GM18511 (cell line): ENCODE measurements at regions not wholly inside any gene's neighbourhood (a gene's known extent, or its start where the extent isn't known, plus 50 kb on each side); places are given as distances from the start of the nearest gene placed in this dataset.
A peak's percentile ranks its signal among the peaks of the same experiment; 100 is the strongest.
"Not testable (repeated sequence)": the region's sequence is repeated elsewhere in the genome, so short reads cannot be mapped to it uniquely, and the experiment has no call there.

Experiments
- ATAC-seq: cut with Tn5 transposase; IDR thresholded peaks from one replicate; pipeline ENCODE4 v1.9.1; 2021; ENCODE audit warnings: mild to moderate bottlenecking, moderate library complexity; ENCODE audit not compliant: unreplicated experiment

- ATAC-seq: no peak
Observed at GRCh38 chr5:14995229-14995628, 123.7 kb upstream of the ANKH start.

- ATAC-seq: not testable (repeated sequence)
Observed at GRCh38 chr5:14993459-14994133, 122.0 kb upstream of the ANKH start.

GRCh38 chr5:14992751-14993458, 121.3 kb upstream of the ANKH start:
- peak; percentile 80 for ATAC-seq

GRCh38 chr5:14988223-14988622, 116.6 kb upstream of the ANKH start:
- ATAC-seq: no peak

DNA sequence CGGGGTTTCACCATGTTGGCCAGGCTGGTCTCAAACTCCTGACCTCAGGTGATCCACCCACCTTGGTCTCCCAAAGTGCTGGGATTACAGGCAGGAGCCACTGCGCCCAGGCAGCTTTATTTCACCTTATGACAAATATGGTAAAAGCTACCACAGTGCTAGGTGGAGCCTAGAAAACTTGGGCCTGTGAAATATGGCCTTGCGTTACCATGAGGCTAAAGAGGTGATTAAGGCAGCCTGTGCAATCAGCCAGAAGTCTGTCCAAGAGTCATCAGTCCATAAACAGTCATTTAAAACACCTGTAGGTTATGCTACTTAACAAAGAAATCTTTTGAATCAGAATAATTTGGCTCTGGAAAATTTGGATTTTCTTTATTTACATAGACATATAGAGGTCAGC, 114.8 kb upstream of the ANKH start:
- ATAC-seq: no peak

GRCh38 chr5:14983666-14984441, 112.3 kb upstream of the ANKH start:
- no peak for ATAC-seq

DNA sequence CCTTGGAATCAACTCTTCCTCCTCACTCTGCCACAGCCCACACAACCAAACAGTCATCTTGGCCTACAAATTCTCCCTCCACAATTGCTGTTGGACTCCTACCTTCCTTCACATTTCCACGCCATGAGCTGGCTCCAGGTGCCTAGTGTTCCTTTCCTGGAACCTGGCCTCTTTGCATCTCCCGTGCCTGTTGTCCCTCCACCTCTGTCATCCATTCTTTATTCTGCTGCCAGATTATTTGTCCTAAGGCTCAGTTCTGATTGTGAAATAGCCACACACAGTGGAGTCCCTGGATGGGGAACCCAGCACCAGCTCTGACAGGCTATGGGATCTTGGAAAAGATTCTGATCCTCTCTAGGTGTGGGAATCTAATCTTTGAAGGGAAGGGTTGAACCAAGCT, 109.1 kb upstream of the ANKH start:
- ATAC-seq: no peak

DNA sequence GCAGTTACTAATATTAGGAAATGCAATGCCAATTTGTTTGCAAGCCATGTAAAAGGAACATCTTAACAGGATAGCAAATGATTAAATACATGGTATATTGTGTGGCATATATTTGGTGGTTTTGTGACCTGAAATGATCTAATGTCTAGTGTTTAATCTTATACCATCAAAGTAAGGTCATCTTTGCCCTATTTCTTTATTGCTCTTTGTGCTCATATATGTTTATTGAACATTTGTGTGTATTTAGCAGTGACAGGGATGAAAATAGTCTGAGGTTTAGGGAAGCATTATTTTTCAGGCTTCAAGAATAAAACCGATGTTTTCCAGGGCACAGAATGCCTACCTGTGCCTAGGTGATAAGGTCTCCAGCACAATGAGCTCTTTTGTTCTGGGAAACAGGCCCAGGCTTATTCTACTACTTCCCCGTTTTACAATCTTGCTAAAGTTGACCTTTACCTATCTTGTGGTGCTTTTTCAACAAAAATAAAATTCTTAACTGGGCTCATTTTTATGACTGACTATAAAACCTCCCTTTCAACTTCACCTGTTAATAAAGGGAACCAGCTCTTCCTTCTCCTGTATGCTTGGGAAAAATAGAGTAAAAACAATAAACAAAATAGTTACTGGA, 105.6 kb upstream of the ANKH start:
- no peak for ATAC-seq

DNA sequence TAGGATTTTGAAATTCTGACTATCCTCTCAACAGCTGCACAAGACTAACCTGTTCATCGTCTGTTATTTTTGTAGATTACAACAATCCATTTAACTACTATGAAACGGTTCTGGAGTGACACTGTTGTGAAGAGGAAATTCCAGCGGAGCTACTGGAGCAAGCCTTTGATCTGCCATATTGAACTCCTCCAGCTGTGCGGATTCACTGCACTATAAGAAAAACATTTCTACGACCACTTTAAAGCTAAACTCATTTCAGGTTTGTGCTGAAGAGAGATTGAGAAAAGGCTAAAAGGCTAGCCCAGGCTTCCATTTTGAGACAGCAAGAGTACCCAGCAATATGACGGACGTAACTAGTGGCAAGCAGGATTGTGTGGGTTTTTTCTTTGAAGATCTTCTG, 104.9 kb upstream of the ANKH start:
- ATAC-seq: no peak

GRCh38 chr5:14971873-14972272, 100.3 kb upstream of the ANKH start:
- ATAC-seq: no peak

GRCh38 chr5:14968796-14969195, 97.2 kb upstream of the ANKH start:
- no peak for ATAC-seq

DNA sequence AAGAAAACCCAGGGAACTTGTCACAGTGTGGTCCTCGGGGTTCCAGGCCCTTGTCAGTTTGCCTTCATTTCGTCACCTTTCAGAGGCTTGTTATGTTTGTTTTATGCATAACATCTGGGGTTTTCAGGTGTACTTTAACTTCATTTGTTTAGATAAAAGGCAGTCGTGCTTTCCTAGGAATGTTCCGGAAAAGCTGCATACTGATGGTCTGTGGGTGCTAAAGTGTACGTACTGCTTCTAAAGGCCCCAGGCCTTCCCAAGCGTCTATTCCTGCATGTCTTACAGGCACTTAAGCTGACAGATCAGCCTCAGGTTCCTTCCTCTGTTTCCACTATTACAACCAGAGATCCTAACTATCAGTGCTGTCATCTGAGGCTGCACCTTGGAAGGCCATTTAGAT, 95.6 kb upstream of the ANKH start:
- ATAC-seq: no peak

DNA sequence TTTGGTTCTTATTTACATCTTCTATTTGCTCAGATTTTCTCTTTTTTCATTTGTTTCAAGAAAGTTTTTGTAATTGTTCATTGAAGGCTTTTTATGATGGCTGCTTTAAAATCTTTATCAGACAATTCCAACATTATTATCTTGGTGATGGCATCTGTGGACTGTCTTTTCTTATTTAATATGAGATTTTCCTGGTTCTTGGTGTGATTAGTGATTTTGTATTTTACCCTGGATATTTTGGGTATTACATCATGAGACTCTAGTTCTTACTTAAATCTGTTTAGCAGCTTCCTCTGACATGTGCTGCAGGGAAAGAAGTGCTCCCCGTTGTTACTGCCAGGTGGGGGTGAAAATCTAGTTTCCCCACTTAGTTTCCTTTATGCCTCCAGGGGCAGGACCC, 94.2 kb upstream of the ANKH start:
- ATAC-seq: no peak

DNA sequence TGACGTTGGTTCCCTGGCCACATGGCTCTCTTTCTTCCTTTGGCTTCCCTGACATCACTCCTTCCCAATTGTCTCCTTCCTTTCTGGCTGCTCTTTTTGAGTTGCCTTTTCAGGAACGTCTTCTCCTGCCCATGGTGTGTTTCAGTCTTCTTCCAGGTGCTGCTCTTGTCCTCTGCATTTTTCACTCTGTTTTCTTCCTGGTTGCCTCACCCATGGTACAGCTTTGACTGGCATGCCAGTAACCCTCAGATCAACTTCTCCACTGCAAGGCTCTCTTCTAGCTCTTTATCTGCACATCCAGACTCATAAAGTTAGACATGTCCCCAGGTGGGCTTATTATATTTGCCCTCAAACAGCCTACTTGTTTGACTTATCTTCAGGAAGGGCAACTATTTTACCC, 91.0 kb upstream of the ANKH start:
- no peak for ATAC-seq

- no peak for ATAC-seq
Observed at GRCh38 chr5:14960120-14960462, 88.5 kb upstream of the ANKH start.

DNA sequence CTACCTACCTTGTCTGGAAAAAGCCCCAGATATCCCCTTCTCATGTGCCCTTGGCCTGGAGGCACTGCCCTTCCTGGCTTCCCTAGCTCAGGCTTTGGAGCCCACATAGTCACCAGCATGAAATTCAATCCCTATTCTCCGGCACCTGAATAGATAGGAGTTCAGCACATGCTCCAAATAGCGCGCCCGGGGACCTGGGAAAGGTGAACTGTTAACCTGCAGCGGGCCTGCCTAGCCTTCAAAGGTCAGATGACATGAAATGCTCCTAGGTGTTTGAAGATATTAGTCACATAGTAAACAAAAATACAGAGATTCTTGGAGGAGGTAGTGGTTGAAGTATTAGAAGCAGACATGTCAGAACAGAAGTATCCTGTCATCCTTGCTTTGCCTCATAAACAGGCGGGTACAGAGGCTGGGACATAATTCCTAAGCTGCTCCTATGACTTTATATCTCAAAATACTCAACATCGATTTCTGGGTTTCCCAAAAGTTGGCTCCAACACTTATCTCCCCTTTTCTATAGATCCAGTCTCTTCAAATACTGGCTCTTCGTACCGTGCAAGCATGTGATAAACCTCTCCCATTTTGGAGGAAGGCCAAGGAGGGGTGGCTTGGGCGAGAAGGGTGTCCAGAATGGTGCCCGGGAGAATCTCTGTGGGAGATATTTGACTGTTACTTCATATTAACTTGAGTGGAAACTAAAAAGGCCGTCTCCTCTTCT, 88.0 kb upstream of the ANKH start:
- no peak for ATAC-seq

DNA sequence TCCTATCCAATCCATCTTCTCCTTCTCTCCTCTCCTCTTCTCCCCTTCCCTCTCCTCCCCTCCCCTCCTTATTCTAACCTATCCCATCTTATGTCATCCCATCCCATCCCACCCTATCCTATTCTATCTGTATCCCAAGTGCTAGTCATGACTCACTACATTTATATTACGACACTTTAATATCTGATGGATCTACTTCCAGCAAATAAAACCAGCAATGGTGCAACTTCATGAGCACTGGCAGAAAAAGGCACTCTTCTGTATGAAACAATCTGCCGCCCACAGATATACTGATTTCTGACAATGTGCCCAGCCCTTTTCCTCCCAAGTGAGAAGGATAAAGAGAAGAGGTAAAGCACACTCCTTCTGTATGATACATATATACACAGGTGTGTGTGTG, 86.6 kb upstream of the ANKH start:
- ATAC-seq: no peak

GRCh38 chr5:14956423-14957046, 85.0 kb upstream of the ANKH start:
- ATAC-seq: no peak

GRCh38 chr5:14954616-14955343, 83.2 kb upstream of the ANKH start:
- no peak for ATAC-seq

DNA sequence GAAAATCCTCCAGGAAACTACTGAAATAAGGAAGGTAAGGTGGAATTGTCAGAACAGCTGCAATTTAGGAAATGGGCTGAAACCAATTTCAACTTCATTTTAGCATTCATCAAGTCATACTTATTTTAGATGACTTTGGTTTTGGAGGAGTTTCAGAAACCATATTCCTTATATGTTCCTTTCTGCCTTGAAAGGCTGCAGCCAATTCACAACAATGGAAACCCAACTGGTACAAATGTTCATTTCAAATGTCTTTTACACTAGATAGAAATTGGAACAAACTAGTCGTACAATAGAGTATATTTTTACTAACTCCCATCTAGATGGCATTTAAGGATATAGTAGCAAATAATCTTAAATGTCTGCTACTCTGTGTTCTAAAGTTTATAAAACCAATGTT, 82.6 kb upstream of the ANKH start:
- no peak for ATAC-seq
